Adrenal gland (tissue), 5 donors: ENCODE measurements at regions not wholly inside any gene's neighbourhood (a gene's known extent, or its start where the extent isn't known, plus 50 kb on each side); places are given as distances from the start of the nearest gene placed in this dataset.

Experiments used
- POLR2A ChIP-seq, 2 donors: fragments of 450-650 bp; IDR thresholded peaks; one replicate each; pipeline ENCODE4 v1.6.1; 2017; ENCODE audit warnings: antibody characterized with exemption in 2 of 2, mild to moderate bottlenecking in 2 of 2, moderate library complexity in 1 of 2
- TF ChIP-seq, protein P1 (sequence below), 6 experiments: fragments of 450-650 bp in 4 of 6; fragments of 200-600 bp in 2 of 6; sonication (generic) in 1 of 6; IDR thresholded peaks; 1 replicate in 5 of 6; 2 replicates in 1 of 6; pipeline versions ENCODE4 v1.5.1 to v1.8.0; 2016 to 2021; ENCODE audit warnings: antibody characterized with exemption in 6 of 6, mild to moderate bottlenecking in 2 of 6, moderate library complexity in 1 of 6
- donor health status: DM: no; HTN: no; CAD: no.

DNA sequence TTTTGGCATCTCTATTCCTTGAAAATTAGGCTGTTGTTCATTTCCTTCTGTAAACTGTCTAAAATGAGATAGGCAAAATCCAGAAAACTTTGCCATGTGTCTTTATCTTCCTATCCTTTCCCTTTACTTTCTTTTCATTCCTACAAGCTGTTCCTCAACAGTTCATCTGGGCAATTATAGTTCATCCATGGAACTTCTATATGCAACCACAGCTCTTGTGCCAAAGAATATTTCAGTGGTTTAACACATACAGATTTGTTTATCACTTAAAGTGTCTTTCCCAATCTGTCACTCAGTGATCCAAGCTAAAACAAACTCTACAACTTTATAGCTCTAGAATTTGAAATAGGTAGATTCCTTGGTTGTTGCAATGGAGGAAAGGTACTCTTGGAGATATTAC, 230.3 kb upstream of the EPHA6 start:
- TF ChIP-seq, protein P1, sequence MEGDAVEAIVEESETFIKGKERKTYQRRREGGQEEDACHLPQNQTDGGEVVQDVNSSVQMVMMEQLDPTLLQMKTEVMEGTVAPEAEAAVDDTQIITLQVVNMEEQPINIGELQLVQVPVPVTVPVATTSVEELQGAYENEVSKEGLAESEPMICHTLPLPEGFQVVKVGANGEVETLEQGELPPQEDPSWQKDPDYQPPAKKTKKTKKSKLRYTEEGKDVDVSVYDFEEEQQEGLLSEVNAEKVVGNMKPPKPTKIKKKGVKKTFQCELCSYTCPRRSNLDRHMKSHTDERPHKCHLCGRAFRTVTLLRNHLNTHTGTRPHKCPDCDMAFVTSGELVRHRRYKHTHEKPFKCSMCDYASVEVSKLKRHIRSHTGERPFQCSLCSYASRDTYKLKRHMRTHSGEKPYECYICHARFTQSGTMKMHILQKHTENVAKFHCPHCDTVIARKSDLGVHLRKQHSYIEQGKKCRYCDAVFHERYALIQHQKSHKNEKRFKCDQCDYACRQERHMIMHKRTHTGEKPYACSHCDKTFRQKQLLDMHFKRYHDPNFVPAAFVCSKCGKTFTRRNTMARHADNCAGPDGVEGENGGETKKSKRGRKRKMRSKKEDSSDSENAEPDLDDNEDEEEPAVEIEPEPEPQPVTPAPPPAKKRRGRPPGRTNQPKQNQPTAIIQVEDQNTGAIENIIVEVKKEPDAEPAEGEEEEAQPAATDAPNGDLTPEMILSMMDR (IDR thresholded peaks at IDR 0.05): no peak
- TF ChIP-seq POLR2A (IDR thresholded peaks at IDR 0.05): no peak
